ENCODE measurements at regions not wholly inside any gene's neighbourhood (a gene's known extent, or its start where the extent isn't known, plus 50 kb on each side); places are given as distances from the start of the nearest gene placed in this dataset.
A peak's percentile ranks its signal among the peaks of the same experiment; 100 is the strongest.

DNA sequence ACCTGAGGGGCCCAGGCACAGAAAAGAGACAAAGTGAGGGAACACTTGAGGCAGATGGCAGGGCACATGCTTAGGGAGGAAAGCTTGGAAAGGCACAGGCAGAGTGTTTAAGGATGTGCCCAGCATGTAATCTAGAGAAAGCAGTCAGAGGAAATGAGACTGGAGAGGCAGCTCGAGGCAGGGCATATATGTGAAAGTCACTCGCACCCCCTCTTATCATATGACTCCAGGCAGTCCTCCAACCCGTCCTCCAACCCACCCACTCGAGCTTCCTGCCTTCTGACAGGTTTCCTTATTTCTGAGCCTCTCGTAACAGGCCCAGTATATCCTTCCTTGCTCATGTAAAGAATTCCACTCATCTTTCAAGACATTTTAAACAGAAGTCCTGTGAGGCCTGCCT lies 294.0 kb downstream of the SOX2 start:
- TF ChIP-seq, protein P1, sequence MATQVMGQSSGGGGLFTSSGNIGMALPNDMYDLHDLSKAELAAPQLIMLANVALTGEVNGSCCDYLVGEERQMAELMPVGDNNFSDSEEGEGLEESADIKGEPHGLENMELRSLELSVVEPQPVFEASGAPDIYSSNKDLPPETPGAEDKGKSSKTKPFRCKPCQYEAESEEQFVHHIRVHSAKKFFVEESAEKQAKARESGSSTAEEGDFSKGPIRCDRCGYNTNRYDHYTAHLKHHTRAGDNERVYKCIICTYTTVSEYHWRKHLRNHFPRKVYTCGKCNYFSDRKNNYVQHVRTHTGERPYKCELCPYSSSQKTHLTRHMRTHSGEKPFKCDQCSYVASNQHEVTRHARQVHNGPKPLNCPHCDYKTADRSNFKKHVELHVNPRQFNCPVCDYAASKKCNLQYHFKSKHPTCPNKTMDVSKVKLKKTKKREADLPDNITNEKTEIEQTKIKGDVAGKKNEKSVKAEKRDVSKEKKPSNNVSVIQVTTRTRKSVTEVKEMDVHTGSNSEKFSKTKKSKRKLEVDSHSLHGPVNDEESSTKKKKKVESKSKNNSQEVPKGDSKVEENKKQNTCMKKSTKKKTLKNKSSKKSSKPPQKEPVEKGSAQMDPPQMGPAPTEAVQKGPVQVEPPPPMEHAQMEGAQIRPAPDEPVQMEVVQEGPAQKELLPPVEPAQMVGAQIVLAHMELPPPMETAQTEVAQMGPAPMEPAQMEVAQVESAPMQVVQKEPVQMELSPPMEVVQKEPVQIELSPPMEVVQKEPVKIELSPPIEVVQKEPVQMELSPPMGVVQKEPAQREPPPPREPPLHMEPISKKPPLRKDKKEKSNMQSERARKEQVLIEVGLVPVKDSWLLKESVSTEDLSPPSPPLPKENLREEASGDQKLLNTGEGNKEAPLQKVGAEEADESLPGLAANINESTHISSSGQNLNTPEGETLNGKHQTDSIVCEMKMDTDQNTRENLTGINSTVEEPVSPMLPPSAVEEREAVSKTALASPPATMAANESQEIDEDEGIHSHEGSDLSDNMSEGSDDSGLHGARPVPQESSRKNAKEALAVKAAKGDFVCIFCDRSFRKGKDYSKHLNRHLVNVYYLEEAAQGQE (IDR thresholded peaks at IDR 0.05): no peak
- TF ChIP-seq, protein P2, sequence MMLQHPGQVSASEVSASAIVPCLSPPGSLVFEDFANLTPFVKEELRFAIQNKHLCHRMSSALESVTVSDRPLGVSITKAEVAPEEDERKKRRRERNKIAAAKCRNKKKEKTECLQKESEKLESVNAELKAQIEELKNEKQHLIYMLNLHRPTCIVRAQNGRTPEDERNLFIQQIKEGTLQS (IDR thresholded peaks at IDR 0.05): no peak
- TF ChIP-seq RXRA (IDR thresholded peaks at IDR 0.05) (no peak), FOXA2 (IDR thresholded peaks at IDR 0.05) (no peak), TAF1 (conservative IDR thresholded peaks at IDR 0.05) (no peak), RAD21 (IDR thresholded peaks at IDR 0.05) (no peak), GABPA (IDR thresholded peaks at IDR 0.05 in 1 of 2, conservative IDR thresholded peaks at IDR 0.05 in 1 of 2) (no peak), EGR1 (IDR thresholded peaks at IDR 0.05; ENCODE audit: low read depth in 2 of 2) (no peak), SP1 (IDR thresholded peaks at IDR 0.05) (no peak), HNF4G (IDR thresholded peaks at IDR 0.05) (no peak), YY1 (IDR thresholded peaks at IDR 0.05) (no peak), FOXA1 (IDR thresholded peaks at IDR 0.05) (no peak)
- TF ChIP-seq, protein P3, sequence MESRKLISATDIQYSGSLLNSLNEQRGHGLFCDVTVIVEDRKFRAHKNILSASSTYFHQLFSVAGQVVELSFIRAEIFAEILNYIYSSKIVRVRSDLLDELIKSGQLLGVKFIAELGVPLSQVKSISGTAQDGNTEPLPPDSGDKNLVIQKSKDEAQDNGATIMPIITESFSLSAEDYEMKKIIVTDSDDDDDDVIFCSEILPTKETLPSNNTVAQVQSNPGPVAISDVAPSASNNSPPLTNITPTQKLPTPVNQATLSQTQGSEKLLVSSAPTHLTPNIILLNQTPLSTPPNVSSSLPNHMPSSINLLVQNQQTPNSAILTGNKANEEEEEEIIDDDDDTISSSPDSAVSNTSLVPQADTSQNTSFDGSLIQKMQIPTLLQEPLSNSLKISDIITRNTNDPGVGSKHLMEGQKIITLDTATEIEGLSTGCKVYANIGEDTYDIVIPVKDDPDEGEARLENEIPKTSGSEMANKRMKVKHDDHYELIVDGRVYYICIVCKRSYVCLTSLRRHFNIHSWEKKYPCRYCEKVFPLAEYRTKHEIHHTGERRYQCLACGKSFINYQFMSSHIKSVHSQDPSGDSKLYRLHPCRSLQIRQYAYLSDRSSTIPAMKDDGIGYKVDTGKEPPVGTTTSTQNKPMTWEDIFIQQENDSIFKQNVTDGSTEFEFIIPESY (IDR thresholded peaks at IDR 0.05): no peak
- TF ChIP-seq, protein P4, sequence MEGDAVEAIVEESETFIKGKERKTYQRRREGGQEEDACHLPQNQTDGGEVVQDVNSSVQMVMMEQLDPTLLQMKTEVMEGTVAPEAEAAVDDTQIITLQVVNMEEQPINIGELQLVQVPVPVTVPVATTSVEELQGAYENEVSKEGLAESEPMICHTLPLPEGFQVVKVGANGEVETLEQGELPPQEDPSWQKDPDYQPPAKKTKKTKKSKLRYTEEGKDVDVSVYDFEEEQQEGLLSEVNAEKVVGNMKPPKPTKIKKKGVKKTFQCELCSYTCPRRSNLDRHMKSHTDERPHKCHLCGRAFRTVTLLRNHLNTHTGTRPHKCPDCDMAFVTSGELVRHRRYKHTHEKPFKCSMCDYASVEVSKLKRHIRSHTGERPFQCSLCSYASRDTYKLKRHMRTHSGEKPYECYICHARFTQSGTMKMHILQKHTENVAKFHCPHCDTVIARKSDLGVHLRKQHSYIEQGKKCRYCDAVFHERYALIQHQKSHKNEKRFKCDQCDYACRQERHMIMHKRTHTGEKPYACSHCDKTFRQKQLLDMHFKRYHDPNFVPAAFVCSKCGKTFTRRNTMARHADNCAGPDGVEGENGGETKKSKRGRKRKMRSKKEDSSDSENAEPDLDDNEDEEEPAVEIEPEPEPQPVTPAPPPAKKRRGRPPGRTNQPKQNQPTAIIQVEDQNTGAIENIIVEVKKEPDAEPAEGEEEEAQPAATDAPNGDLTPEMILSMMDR (IDR thresholded peaks at IDR 0.05; ENCODE audit: low read depth, low read length, missing input control): no peak
- TF ChIP-seq, protein P5, sequence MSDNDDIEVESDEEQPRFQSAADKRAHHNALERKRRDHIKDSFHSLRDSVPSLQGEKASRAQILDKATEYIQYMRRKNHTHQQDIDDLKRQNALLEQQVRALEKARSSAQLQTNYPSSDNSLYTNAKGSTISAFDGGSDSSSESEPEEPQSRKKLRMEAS (IDR thresholded peaks at IDR 0.05): no peak

DNA sequence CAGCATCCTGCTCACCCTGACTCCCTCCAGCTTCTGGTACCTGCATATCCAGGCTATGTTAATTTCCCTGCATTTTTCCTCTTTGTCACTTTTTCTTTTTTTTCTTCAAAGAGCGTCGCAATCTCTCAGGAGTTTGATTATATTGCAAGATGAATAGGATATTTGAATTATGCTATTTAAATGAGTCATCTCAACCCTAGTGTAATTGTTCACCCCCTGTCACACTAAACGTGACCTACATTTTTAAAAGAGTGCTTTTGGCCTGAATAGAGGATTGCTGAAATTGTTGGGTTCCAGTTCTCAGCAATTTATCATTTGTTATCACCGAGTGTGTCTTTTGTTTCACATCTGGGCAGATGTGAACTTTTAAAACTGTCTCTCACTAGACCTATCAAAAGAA lies 294.7 kb downstream of the SOX2 start:
- no peaks in the 10 kb centered on the region for H3K36me3 ChIP-seq (ENCODE audit: control insufficient read depth in 4 of 4, insufficient read depth in 3 of 4, low read depth in 1 of 4, low read length in 3 of 4)

More for the DNA sequence above, 294.0 kb downstream of the SOX2 start:
- H3K27me3 ChIP-seq (ENCODE audit: control insufficient read depth in 4 of 4, insufficient read depth in 4 of 4, low read length in 3 of 4): no peaks in the 10 kb centered on the region
- no peaks in the 10 kb centered on the region for H3K9me3 ChIP-seq (ENCODE audit: control insufficient read depth in 4 of 4, low read length in 3 of 4)
- no peak overlapping the region for H3K9ac ChIP-seq (ENCODE audit: low read depth in 1 of 2, low read length in 2 of 2)
- no peaks in the 10 kb centered on the region for H3K4me1 ChIP-seq (ENCODE audit: control insufficient read depth in 4 of 4, insufficient read depth in 4 of 4, low read length in 3 of 4)
- no peak overlapping the region for H3K4me3 ChIP-seq (ENCODE audit: low read depth in 1 of 3, low read length in 3 of 3)
- H3K27ac ChIP-seq (ENCODE audit: low read depth in 1 of 2, low read length in 2 of 2): no peak overlapping the region
- H3K36me3 ChIP-seq (ENCODE audit: control insufficient read depth in 4 of 4, insufficient read depth in 3 of 4, low read depth in 1 of 4, low read length in 3 of 4): no peaks in the 10 kb centered on the region
- peak; percentile 42 for DNase-seq (ENCODE audit: low spot score)
- 59% methylated on average over 5 of the region's 5 CpGs for WGBS

More for the DNA sequence above, 294.7 kb downstream of the SOX2 start:
- Histone ChIP-seq H3K9me3 (ENCODE audit: control insufficient read depth in 4 of 4, low read length in 3 of 4) (no peaks in the 10 kb centered on the region), H3K4me1 (ENCODE audit: control insufficient read depth in 4 of 4, insufficient read depth in 4 of 4, low read length in 3 of 4) (no peaks in the 10 kb centered on the region), H3K27me3 (ENCODE audit: control insufficient read depth in 4 of 4, insufficient read depth in 4 of 4, low read length in 3 of 4) (no peaks in the 10 kb centered on the region), H3K4me3 (ENCODE audit: low read depth in 1 of 3, low read length in 3 of 3) (no peak overlapping the region), H3K9ac (ENCODE audit: low read depth in 1 of 2, low read length in 2 of 2) (no peak overlapping the region), H3K27ac (ENCODE audit: low read depth in 1 of 2, low read length in 2 of 2) (no peak overlapping the region)
- DNase-seq (ENCODE audit: low spot score): no peak
- TF ChIP-seq, protein P2 (IDR thresholded peaks at IDR 0.05): no peak
- TF ChIP-seq, protein P4 (IDR thresholded peaks at IDR 0.05; ENCODE audit: low read depth, low read length, missing input control): no peak
- TF ChIP-seq JUND (IDR thresholded peaks at IDR 0.05) (no peak), HNF4A (conservative IDR thresholded peaks at IDR 0.05) (no peak), YY1 (IDR thresholded peaks at IDR 0.05) (no peak), HNF4G (IDR thresholded peaks at IDR 0.05) (no peak), SP1 (IDR thresholded peaks at IDR 0.05) (no peak), EGR1 (IDR thresholded peaks at IDR 0.05; ENCODE audit: low read depth in 2 of 2) (no peak), TAF1 (conservative IDR thresholded peaks at IDR 0.05) (no peak)
- TF ChIP-seq, protein P1 (IDR thresholded peaks at IDR 0.05): no peak
- 75% methylated on average over 4 of the region's 4 CpGs for WGBS
